ENCODE measurements at regions not wholly inside any gene's neighbourhood (a gene's known extent, or its start where the extent isn't known, plus 50 kb on each side); places are given as distances from the start of the nearest gene placed in this dataset.
"Not testable (repeated sequence)": the region's sequence is repeated elsewhere in the genome, so short reads cannot be mapped to it uniquely, and the experiment has no call there.

- peak; percentile 63 for FAIRE-seq
These were observed 136.9 kb downstream of the KCNJ12 start for GRCh38 chr17:21513012-21513570.

GRCh38 chr17:21514567-21514966, 138.4 kb downstream of the KCNJ12 start:
- not testable (repeated sequence) for DNase-seq (ENCODE audit: extremely low spot score, insufficient read length, low read depth); FAIRE-seq

More at GRCh38 chr17:21513012-21513570, 136.9 kb downstream of the KCNJ12 start:
- peak; percentile 74 for DNase-seq (ENCODE audit: extremely low spot score, insufficient read length, low read depth)

GRCh38 chr17:21517538-21518293, 141.6 kb downstream of the KCNJ12 start:
- FAIRE-seq, result no peak

GRCh38 chr17:21522755-21523336, 146.7 kb downstream of the KCNJ12 start:
- FAIRE-seq (no peak), DNase-seq (ENCODE audit: extremely low spot score, insufficient read length, low read depth) (no peak)

More at GRCh38 chr17:21517538-21518293, 141.6 kb downstream of the KCNJ12 start:
- DNase-seq (ENCODE audit: extremely low spot score, insufficient read length, low read depth), result no peak

GRCh38 chr17:21523497-21524210, 147.5 kb downstream of the KCNJ12 start:
- FAIRE-seq (no peak), DNase-seq (ENCODE audit: extremely low spot score, insufficient read length, low read depth) (no peak)

- FAIRE-seq, result no peak
- DNase-seq (ENCODE audit: extremely low spot score, insufficient read length, low read depth), result no peak
These were observed 148.0 kb downstream of the KCNJ12 start for GRCh38 chr17:21524211-21524591.

DNA sequence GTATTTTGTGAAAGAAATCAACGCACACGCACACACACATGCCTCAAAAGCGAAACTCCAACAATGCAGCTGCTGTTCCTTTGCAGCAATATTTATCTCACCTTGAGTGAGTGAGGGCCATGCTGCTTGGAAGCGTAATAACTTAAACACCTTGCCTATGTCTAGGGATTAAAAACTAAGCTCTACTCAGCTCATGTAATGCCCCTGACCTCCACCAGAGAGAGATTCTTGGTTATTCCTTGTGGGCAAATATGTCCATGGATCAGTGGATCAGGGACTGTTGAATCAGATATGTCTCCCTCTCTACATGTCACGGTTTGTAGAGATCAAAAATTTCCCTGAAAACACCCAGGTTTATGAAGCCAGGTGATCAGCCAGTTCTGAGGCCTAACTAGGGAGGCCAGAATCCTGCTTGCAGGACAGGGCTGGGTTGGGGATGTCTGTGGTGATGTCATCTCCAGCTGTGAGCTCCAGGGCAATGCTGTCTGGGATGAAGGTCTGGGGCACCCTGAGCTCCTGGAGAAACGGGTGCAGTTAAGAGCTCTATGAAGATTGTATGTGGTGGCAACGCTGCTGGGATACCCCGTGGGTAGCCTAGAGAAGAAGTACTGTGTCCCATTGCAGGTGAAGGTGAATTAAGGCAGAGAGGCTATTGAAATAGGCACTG, 149.4 kb downstream of the KCNJ12 start:
- no peak for FAIRE-seq
- no peak for DNase-seq (ENCODE audit: extremely low spot score, insufficient read length, low read depth)

DNA sequence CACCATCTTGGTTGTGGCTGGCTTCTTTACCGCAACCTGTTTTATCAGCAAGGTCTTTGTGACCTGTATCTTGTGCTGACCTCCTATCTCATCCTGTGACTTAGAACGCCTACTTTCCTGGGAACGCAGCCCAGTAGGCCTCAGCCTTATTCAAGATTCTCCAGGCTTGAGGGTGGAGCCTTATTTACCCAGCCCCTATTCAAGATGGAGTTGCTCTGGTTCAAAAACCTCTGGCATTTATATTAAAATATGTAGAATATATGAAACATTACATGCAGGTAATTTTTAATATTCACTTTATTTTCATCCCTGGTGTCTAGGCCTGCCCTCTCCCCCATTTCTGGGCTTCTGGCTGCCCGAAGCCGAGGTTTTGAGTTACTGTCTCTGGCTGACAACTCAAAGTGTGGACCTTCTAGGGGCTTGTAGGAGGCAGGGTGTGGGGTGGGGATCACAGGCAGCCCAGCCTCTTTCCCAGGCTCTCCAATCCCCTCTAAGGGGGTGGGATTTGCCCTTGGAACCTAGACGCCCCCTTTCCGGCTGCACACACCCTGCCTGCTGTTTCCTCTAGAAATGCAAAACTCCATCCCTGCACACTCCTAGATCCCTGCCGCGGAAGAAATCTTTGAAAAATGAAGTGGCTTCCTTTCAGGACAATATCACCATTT, 152.0 kb downstream of the KCNJ12 start:
- DNase-seq (ENCODE audit: extremely low spot score, insufficient read length, low read depth) (no peak), FAIRE-seq (no peak)

DNA sequence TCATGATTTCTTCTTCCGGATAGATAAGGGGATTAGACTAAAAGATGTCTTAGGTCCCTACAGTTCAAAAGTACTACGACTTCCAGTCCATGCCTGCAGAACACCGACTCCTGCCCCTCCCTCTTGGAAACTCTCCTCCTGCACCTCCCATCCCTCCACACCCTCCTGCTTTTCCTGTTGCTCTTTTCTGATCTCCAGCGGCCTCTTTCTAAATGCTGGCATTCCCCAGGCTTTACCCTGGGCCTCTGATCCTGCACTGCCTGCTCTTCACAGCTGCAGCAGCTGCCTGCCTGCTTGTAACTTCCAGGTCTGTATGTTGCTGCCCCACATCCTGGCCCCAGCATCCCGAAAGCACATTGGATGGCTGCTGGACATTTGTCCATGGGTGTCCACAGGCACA, 154.2 kb downstream of the KCNJ12 start:
- DNase-seq (ENCODE audit: extremely low spot score, insufficient read length, low read depth) (no peak), FAIRE-seq (no peak)

- FAIRE-seq (no peak), DNase-seq (ENCODE audit: extremely low spot score, insufficient read length, low read depth) (no peak)
These were observed 154.7 kb downstream of the KCNJ12 start for GRCh38 chr17:21530841-21531240.

GRCh38 chr17:21532763-21533385, 156.7 kb downstream of the KCNJ12 start:
- FAIRE-seq (no peak), DNase-seq (ENCODE audit: extremely low spot score, insufficient read length, low read depth) (no peak)

DNA sequence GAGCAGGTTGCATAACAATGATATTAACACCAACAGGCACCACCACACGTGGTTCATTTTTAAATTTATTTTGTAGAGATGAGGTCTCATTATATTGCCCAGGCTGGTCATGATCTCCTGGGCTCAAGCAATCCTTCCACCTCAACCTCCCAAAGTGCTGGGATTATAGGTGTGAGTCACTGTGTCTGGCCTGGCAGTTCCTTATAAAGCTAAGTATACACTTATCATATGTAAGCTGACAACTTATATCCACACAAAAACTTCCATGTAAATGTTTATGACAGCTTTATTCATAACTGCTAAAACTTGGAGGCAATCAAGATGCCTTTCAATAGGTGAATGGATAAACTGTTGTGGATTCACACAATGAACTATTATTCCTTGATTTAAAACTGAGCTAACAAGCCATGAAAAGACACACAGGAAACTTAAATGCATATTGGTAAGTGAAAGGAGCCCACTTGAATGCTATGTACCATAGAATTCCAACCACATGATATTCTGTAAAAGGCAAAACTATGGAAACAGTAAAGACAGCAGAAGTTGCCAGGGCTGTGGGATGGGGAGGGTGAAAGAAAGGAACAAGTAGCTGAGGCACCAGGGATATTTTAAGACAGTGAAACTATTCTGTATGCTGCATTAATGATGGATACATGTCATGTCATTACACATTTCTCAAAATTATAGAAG, 156.5 kb upstream of the KCNJ18 start:
- no peak for DNase-seq (ENCODE audit: extremely low spot score, insufficient read length, low read depth)
- FAIRE-seq, result no peak

GRCh38 chr17:21537302-21537701, 155.0 kb upstream of the KCNJ18 start:
- DNase-seq (ENCODE audit: extremely low spot score, insufficient read length, low read depth) (no peak), FAIRE-seq (no peak)

DNA sequence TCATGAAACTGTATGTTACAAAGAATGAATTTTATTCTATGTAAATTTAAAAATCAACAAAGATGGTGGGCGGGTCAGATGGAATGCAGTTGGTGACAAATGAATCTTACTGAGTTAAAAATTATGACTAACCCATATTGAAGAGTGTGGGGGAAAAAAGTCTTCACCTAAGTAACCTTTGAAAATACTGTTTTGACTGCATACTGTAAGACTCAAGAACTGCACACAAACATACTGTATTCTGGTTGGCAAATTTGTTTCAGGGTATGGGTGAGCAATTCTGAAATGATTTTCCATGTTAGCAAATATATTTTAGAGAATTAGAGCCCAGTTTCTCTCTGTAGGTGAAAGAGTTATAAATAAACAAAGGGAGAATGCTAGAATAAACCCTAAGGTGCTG, 153.7 kb upstream of the KCNJ18 start:
- no peak for DNase-seq (ENCODE audit: extremely low spot score, insufficient read length, low read depth)
- FAIRE-seq, result no peak

DNA sequence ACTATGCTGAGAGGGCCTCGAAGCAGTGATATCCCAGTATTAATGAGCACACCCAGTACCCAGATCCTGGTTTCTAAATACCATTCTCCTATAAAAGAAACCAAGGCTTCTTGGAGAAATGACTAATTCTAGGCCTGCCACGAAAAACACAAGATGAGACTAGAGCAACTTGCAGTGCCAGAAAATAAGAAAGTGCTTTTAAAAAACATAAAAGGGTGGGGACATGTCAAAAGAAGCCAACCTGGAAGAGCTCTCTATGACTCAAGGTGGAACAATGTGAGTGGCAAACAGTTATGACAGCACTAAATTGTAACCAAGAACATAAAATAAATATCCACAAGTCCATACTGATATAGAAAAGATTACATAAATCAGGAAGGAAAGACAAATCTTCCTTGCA, 153.2 kb upstream of the KCNJ18 start:
- DNase-seq (ENCODE audit: extremely low spot score, insufficient read length, low read depth), result no peak
- FAIRE-seq, result no peak

- DNase-seq (ENCODE audit: extremely low spot score, insufficient read length, low read depth), result no peak
- FAIRE-seq, result no peak
These were observed 151.8 kb upstream of the KCNJ18 start for GRCh38 chr17:21540502-21540901.

DNA sequence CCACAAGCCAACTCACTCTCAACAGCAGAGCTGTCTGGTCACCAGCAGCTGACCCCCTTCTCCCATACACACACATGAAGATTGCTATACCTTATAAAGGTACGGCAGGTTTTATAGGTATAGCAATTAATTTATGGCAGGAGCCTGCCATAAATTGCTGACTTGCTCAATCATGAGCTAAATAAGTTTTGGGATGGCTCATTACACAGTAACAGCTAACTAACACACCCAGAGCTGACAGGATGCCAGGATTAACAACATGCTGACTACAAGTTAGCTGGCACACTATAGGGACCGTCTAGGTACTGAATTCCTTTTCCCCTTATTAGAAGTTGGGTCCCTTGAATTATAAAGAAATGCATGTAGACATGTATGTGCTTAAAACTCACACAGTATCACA, 150.3 kb upstream of the KCNJ18 start:
- no peak for FAIRE-seq

GRCh38 chr17:21542991-21543390, 149.3 kb upstream of the KCNJ18 start:
- no peak for FAIRE-seq
- no peak for DNase-seq (ENCODE audit: extremely low spot score, insufficient read length, low read depth)

More for the DNA sequence above, 150.3 kb upstream of the KCNJ18 start:
- DNase-seq (ENCODE audit: extremely low spot score, insufficient read length, low read depth), result no peak

DNA sequence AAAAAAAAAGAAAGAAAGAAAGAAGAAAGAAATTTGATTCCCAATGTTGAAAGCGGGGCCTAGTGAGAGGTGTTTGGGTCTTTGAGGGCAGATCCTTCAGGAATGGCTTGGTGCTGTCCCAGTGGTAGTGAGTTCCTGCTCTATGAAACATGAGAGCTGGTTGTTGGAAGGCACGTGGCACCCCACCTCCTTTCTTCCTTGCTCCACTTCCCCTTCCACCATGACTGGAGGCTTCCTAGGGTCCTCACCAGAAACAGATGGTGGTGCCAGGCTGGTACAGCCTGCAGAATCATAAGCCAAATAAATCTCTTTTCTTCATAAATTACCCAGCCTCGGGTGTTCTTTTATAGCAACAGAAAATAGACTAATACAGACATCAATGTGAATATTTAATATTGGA, 147.3 kb upstream of the KCNJ18 start:
- DNase-seq (ENCODE audit: extremely low spot score, insufficient read length, low read depth), result no peak
- no peak for FAIRE-seq
